ENCODE measurements at regions not wholly inside any gene's neighbourhood (a gene's known extent, or its start where the extent isn't known, plus 50 kb on each side); places are given as distances from the start of the nearest gene placed in this dataset.

DNA sequence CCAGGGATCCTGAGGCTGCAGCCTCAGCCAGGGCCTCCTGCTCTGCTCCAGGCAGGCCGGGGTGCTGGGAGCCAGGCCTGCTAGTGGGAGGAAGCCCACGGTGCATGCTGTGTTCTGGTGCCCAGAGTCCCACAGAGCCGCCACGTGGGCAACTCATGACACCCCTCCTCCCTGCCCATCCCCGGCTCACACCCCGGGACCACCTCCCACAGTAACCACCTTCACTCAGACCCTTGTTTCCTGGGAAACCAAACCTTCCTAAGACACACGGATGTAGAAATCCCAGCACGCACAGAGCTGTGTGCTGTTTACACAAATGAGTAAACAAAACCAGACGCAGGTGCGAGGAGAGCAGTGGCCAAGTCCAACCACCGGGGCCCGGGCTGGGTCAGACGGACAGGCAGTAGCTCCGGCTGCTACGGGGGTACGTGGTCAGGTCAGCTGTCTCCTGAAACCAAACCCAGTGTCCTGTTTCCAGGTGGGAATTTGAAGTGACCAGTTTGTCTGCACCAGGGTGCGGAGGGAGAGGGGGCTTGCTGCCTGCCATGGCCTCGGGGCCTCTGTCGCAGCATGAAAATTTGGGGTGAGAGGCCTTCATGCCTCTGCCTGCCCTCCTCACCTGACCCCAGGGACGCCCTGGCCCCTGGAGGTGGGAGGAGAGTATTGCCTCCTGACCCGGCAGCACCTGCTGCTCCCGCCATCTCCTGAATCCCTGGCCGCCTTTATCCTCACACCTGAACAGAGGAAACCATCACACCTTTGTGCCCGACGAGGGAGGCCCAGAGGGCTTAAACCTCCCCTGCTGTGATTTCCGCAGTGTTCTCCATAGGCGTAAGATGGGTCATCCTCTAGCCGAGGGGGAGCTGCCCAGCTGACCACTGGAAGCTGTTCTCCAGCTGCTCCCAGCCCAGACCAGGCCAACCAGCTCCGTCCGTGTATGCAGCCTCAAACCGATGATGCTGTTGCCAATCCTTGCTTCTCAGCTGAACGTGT is 52.0 kb upstream of the SMOC2 start:
- DNase-seq: no peak
- H3K4me3 Mint-ChIP-seq: no peak overlapping the region
- peaks cover 0 to 6% of the 10 kb centered on the region in 2 donors for H3K27me3 Mint-ChIP-seq (ENCODE audit: low read depth in 2 of 2)
- no peaks in the 10 kb centered on the region for H3K27me3 ChIP-seq (ENCODE audit: control insufficient read depth, insufficient read depth, low read length)
- TF ChIP-seq, protein P1, sequence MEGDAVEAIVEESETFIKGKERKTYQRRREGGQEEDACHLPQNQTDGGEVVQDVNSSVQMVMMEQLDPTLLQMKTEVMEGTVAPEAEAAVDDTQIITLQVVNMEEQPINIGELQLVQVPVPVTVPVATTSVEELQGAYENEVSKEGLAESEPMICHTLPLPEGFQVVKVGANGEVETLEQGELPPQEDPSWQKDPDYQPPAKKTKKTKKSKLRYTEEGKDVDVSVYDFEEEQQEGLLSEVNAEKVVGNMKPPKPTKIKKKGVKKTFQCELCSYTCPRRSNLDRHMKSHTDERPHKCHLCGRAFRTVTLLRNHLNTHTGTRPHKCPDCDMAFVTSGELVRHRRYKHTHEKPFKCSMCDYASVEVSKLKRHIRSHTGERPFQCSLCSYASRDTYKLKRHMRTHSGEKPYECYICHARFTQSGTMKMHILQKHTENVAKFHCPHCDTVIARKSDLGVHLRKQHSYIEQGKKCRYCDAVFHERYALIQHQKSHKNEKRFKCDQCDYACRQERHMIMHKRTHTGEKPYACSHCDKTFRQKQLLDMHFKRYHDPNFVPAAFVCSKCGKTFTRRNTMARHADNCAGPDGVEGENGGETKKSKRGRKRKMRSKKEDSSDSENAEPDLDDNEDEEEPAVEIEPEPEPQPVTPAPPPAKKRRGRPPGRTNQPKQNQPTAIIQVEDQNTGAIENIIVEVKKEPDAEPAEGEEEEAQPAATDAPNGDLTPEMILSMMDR (IDR thresholded peaks at IDR 0.05): no peak
- no peaks in the 10 kb centered on the region for H3K4me1 Mint-ChIP-seq
- no peaks in the 10 kb centered on the region for H3K9me3 Mint-ChIP-seq
- intact Hi-C loops (cut with micrococcal nuclease): no loop called here
- no peak overlapping the region for H3K27ac Mint-ChIP-seq
- no peaks in the 10 kb centered on the region for H3K9me3 ChIP-seq (ENCODE audit: control insufficient read depth, insufficient read depth, low read length)
- H3K36me3 ChIP-seq (ENCODE audit: control insufficient read depth, insufficient read depth, low read length): no peaks in the 10 kb centered on the region
- 86% methylated on average over 32 of the region's 32 CpGs for WGBS (ENCODE audit: insufficient coverage)
- no peak for ATAC-seq
- no peak overlapping the region for H3K27ac ChIP-seq (ENCODE audit: low read length)
- no peaks in the 10 kb centered on the region for H3K4me1 ChIP-seq (ENCODE audit: control insufficient read depth, insufficient read depth, low read length)
- H3K36me3 Mint-ChIP-seq: no peaks in the 10 kb centered on the region
- no peak overlapping the region for H3K4me3 ChIP-seq (ENCODE audit: low read length)

DNA sequence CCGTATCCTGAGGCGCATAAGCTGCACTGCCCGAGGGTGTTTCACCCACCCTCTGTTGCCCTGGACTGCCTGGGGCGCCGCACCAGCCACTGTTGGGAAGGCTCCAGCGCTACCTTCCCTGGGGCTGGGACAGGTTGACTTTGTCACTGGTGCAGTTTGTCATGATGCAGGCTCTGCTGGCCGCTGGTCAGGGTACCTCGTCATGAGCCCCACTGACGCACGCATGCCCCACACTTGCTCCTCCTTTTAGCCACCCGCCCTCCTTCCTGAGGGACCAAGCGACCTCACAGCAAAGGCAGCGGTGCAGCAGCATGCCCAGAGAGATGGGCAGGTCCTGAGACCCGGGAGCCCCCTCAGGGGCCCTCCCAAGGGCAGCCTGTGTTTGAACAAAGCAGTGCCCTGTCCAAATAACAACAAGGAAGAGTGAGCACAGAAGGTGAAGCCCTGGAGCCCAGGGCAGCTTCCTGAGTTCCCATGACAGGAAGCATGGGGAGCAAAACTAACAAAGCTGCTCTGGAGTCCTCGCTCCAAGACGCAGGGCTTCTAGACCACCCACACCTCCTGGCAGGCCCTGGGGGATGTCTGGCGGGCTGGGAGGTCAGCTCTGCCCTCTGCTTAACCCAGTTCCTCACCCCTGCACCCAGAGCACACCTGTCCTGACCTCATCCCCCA is 50.1 kb upstream of the SMOC2 start:
- Histone ChIP-seq H3K4me3 (ENCODE audit: low read length) (no peak overlapping the region), H3K36me3 (ENCODE audit: control insufficient read depth, insufficient read depth, low read length) (no peaks in the 10 kb centered on the region)
- peaks cover 0 to 4% of the 10 kb centered on the region in 2 donors for H3K27me3 Mint-ChIP-seq (ENCODE audit: low read depth in 2 of 2)

More for the DNA sequence above, 50.1 kb upstream of the SMOC2 start:
- DNase-seq (no peak), ATAC-seq (no peak)
- Mint-ChIP-seq H3K27ac (no peak overlapping the region), H3K9me3 (no peaks in the 10 kb centered on the region), H3K4me1 (no peaks in the 10 kb centered on the region), H3K4me3 (no peak overlapping the region), H3K36me3 (no peaks in the 10 kb centered on the region)
- TF ChIP-seq, protein P1 (IDR thresholded peaks at IDR 0.05): no peak
- no peaks in the 10 kb centered on the region for H3K9me3 ChIP-seq (ENCODE audit: control insufficient read depth, insufficient read depth, low read length)
- H3K27ac ChIP-seq (ENCODE audit: low read length): no peak overlapping the region
- no peaks in the 10 kb centered on the region for H3K4me1 ChIP-seq (ENCODE audit: control insufficient read depth, insufficient read depth, low read length)
- H3K27me3 ChIP-seq (ENCODE audit: control insufficient read depth, insufficient read depth, low read length): no peaks in the 10 kb centered on the region
- intact Hi-C loops (cut with micrococcal nuclease): no loop called here
- WGBS (ENCODE audit: insufficient coverage): 75% methylated on average over 17 of the region's 17 CpGs
